Renal pelvis (tissue), 1 donor: ENCODE measurements at regions not wholly inside any gene's neighbourhood (a gene's known extent, or its start where the extent isn't known, plus 50 kb on each side); places are given as distances from the start of the nearest gene placed in this dataset.
"Not testable (repeated sequence)": the region's sequence is repeated elsewhere in the genome, so short reads cannot be mapped to it uniquely, and the experiment has no call there.

ENCODE experiments used
- DNase-seq: peaks from one replicate; pipeline ENCODE4 v3.0.0-alpha.2; 2013

DNA sequence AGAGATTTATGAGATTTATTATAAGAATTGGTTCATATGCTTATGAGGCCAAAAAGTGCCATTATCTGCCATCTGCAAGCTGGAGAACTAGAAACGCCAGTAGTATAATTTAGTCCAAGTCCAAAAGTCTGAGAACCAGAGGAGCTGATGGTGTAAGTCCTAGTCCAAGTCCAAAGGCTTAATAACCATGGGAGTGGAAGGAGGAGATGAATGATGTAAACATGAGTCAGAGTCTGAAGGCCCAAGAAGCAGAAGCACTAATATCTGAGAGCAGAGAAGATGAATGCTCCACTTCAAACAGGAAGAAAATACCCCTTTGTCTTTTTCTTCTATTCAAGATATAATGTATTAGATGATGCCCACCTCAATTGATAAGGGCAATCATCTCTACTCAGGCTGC, 185.7 kb downstream of the CGGBP1 start:
- DNase-seq = no peak

DNA sequence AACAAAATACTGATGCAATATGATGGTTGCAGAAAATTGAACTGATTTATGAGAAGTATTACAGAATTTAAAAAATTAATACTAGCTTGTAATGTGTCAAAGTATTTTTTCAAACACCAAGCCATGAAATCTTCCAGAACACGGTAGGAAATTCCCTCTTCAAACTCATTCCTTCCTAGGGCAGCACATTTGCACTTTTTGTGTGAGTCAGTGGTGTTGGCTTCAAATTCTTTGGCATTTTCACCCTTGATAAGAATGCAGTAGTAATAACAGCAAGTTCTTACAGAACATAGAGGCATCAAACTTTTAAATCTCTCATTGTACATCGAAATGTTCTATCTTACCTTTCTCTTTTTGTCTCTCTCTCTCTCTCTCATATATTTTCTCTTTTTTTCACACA, 191.8 kb downstream of the CGGBP1 start:
- DNase-seq = no peak

DNA sequence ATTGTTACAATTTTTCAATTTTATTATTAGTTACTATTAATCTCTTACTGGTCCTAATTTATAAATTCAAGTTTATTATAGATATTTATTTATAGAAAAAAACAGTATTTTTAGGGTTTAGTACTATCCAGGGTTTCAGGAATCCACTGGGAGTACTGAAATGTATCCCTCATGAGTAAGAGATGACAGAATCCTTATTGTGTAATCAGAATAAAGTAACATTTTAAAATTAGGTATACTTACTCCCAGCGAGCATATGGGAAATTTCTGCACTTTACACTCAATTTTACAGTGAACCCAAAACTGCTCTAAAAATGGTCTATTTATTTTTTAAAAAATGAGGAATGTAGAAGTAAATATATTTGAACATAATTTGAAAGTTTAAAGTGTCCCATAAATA, 202.7 kb downstream of the CGGBP1 start:
- no peak for DNase-seq

DNA sequence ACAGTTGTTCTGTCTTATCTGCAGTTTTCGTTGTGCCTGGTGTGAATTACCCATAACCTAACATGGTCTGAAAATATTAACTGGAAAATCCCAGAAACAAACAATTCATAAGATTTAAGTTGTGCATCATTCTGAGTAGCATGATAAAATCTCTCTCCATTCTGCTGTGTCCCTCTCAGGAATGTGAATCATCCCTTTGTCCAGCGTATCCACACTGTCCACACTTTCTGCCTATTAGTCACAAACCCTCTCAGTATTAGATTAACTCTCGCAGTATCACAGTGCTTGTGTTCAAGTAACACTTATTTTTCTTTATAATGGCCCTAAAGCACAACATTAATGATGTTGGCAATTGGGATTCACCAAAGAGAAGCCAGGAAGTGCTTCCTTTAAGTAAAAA, 203.2 kb downstream of the CGGBP1 start:
- DNase-seq = no peak

DNA sequence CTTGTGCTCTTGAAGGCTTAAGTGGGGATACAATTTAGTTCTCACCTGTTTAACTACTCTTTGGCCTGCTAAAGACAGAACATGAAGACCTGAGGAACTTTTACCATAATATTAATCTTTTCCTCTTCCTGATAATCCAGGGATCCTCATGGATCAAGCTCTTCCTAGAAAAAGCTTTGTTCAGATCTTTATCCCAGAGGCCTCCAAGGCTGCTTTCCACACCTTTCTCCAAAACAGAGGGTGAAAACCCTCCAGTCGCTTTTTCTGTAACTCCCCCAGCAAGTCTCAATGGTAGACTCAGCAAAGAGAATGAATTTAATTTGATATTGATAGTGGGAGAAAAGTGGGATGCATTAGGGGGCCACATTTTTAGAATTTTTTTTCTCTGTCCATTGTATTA, 203.6 kb downstream of the CGGBP1 start:
- no peak for DNase-seq

DNA sequence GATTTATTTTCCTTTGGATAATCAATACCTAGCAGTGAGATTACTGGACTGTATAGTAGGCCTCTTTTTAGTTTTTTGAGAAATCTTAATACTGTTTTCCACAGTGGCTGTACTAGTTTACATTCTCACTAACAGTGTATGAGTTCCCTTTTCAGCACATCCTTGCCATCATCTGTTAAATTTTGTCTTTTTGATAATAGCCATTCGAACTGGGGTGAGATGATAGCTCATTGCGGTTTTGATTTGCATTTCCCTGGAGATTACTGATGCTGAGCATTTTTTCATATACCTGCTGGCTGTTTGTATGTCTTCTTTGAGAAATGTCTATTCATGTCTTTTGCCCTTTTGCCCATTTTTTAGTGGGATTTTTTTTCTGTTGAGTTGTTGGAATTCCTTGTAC, 210.8 kb downstream of the CGGBP1 start:
- no peak for DNase-seq

DNA sequence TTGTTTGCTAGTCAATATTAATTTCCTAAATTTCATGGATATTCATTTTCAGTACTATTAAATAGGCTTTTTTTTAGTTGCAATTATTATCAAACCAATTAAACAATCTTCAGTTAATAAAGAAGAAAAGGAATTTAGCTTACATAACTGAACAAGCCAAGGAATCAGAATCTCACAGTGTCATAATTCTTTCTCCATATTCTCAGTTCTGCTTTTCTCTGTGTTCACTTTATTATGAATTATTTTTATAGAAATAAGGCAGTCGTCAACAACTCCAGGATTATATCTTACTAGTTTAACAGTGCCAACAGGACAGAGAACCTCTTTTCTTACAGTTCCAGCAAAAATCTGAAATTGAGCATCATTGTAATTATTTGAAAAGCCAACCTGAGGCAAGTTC, 221.7 kb downstream of the CGGBP1 start:
- no peak for DNase-seq

DNA sequence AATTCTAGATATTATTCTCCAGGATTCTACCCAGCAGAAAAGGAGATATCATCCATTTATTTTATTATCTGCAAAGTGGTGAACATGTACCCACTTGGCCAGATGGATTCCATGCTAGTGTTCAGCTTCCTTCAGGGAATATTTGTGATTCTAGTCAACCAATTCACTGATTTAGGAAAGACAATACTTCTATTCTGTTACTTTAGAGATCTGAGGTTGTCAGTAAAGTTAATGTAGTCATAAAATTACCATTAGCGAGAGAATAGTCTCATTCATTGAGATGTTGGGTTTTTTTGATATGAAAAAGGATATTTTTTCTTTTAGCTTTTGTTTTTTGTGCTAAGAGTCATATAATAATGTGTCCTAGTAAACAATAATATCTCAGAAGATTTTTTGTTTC, 222.8 kb downstream of the CGGBP1 start:
- DNase-seq = no peak

DNA sequence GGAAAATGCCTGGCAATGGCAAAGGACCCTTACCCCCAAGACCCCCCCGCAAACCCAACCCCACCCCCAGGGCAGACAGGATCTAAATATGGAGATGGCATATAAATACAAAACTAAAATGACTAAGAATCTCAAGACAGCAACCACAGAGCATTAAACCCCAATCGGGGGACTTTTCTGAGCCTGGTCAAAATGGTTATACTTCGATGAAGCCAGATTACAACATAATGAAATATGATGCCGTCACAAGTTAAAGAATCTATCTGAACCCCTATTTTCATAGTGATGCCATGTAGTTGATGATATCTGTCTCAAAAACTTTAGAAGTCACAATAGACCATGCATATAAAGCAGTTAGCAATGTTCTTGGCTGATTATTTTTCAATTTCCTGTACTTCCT, 223.6 kb downstream of the CGGBP1 start:
- DNase-seq = no peak

DNA sequence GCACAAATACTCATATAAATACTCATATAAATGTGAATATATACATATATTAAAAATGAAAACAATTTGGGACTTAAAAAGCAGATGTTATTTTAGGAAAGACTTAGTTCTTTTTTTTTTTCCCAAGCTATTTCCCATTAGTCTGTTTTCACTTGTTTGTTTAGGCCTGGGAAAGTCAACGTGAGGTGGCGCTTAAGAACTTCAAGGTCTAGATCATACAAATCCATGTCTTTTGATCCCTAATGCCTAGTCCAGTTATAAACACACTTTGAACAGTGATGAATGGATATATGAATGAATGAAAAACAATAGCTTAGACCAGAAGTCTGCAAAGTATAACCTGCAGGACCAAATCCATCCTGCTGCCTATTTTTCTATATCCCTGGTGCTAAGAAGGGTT, 224.5 kb downstream of the CGGBP1 start:
- DNase-seq = no peak

DNA sequence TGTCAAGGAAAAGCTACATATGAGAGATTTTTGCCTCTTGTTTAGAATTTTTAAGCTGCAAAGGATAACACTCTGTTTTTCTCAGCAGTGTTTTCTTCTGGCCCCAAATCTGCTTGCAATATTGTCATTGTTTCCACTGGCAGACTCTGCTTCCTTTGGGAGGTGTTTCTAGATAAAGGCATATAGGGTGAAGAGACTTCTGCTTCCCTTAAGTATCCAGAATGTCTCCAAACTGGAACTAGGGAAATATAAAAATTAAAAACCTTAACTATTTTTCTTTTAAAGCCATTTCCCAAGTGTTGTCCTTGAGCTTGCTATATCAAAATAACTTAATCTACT, 225.8 kb downstream of the CGGBP1 start:
- no peak for DNase-seq

DNA sequence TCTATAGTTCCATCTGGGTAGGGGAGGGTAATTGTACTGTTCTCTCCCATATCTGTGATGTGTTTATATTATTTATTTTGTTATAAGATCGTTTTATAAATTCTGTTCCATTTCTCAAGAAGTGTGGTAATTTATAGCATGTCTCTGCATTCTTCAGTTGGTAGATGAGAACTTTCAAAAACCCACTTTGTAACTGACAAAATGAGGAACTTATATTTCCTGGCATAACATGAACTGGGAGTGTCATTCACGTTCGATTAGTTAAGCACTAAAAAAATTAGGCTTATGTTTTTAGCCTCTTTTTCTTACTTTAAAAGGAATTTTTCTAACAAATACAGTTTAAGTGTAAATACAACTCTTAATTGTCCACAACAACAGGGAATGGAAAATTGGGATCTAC, 230.8 kb downstream of the CGGBP1 start:
- no peak for DNase-seq

DNA sequence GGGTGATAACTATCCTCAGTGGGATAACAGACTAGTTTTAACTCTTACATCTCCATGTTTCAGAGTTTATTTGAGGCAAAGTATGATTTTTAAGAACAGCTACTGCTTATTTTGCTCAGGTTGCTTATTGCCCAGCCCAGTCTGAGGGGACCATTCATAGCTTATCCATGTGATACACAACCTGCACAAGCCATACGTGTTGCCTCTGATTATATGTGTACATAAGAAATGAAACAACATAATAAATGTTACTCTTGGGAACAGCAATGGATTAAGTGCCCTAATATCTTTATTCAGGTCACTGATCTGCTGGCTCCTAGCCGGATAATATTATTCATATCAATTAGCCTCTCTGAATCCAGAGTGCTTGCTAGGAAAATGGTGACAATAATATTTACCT, 236.2 kb downstream of the CGGBP1 start:
- DNase-seq = no peak

DNA sequence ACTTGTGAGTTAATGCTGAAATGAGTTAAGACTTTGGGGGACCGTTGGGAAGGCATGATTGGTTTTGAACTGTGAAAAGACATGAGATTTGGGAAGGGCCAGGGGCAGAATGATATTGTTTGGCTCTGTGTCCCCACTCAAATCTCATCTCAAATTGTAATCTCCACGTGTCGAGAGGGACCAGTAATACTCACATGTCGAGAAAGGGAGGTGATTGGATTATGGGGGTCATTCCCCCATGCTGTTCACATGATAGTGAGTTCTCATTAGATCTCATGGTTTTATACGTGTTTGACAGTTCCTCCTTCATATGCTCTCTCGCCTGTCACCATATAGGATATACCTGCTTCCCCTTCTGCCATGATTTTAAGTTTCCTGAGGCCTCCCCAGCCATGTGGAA, 245.3 kb downstream of the CGGBP1 start:
- DNase-seq = not testable (repeated sequence)

DNA sequence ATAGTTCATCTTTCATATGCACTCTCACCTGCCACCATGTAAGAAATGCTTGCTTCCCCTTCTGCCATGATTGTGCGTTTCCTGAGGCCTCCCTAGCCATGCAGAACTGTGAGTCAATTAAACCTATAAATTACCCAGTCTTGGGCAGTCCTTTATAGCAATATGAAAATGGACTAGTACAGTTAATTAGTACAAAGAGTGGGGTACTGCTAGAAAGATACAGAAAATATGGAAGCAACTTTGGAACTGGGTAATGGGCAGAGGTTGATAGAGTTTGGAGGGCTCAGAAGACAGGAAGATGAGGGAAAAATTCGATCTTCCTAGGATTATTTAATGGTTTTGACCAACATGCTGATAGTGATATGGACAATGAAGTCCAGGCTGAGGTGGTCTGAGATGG, 246.9 kb downstream of the CGGBP1 start:
- DNase-seq = no peak

DNA sequence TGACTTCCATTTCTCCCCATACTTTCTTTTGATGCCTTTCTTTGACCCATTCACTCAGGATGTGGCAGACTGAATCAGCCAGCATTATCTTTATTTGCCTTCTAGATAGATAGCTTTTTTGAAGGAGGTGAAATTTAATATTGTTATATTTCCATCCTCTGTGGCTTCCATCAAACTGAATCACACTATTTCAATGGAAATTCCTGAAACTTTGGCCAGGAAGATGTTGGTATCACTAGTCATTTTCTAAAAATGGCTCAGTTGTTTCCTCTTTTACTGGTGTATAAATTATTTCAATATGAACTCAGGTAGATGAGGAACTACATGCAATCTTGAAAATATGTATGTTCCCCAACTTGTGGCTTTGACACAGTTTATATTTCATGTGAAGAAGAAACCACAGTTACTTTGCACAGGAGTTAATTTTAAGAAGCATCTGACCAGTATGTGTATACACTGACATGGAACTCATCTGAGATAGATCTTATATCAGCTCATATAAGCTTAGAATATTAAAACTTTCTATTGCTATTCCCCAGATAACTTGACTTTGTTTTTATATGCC, 248.3 kb downstream of the CGGBP1 start:
- DNase-seq = no peak

DNA sequence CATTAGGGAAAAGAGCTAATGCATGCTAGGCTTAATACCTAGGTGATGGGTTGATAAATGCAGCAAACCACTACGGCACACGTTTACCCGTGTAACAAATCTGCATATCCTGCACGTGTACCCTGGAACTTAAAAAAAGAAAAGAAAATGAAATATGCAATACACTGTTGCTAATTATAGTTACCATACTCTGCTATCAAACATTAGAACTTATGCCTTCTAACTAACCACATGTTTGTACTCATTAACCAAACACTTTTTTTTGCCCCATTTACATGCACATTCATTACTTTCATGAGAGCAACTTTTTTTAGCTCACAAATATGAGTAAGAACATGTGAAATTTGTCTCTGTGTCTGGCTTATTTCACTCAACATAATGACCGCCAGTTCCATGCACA, 253.1 kb downstream of the CGGBP1 start:
- no peak for DNase-seq

DNA sequence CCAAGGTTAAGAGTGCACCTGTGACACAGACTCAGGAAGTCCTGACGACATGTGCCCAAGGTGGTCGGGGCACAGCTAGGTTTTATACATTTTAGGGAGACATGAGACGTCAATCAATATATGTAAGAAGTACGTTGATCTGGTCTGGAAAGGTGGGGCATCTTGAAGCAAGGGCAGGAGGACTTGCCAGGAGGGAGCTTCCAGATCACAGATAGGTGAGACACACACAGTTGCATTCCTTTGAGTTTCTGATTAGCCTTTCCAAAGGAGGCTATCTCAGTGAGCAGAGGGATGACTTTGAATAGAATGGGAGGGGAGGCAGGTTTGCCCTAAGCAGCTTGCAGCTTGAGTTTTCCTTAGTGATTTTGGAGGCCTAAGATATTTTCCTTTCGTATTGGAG, 257.4 kb downstream of the CGGBP1 start:
- no peak for DNase-seq

DNA sequence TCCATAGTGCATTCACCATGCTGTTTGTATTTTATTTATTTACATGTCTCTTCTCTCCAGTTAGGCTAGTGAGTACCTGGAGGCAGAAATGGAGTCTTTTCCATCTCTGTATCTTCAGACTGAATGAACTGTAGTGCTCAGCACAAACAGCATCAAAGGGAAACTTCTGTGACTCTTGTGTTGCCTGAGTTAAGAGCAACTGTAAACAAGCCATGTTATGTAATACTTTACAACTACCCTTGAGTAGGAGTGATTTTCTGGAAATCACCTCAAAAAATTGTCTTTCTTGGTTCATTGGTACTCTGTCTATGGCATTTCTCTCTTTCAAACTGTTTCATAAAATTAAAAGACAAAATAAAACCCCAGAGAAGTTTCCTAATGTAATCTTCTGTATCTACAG, 258.3 kb downstream of the CGGBP1 start:
- DNase-seq = no peak

DNA sequence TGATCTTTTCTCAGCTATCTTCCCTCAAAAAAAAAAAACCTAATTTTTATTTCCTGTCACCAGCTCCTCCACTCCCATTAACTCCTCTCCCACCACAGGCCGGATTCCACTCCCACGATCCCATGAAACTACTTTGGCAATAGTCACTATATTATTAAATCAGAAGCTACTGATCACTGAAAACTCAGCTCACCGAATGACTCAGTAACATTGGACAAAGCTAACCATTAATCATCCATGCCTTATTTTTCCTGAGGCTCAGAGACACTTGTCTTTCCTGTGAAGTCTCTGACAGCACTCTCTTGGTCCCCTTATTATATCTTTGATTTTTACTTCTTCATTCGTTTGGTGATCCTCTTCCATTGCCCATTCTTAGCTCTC, 260.2 kb downstream of the CGGBP1 start:
- no peak for DNase-seq

DNA sequence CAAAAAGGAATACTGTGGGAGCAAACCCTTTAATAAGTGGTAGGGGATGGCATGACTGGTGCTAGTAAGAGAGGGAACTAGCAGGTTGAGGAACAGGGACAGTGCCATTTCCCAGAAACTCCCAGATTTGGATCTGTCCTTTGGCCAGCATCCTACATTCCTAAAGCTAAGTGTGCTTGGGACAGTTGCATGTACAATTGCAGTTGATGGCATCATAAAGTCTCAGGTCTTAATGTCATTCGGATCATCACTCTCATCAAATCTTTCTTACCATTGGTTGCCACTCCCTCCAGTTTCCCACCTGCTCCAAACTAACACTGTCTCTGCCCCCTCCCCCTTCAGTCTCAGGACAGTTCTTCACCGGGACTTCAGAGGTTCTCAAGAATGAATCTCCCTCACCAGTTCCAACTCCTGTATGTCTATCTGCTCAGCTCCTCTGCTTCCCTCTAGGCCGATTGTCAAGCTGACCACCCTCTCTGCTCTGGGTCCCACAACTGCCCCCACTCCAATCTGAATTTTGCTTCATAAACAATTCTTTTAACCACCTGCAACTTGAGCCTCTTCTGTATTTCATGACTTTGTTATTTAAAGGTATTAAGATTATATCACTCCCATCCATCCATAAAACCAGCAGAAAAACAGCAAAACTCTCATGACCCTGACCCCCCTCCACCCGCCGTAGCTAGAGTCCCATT, 260.8 kb downstream of the CGGBP1 start:
- DNase-seq = no peak

DNA sequence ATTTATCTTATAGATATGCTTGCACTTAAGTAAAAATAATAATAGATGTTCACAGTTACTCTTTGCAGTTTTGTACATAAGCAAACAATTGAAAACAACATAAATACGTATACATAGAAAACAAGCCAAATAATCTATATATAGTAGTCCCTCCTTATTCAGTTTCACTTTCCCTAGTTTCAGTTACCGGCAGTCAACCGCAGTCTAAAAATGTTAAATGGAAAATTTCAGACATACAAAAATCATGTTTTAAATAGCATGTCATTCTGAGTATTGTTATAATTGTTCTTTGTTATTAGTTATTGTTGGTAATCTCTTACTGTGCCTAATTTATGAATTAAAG, 262.0 kb downstream of the CGGBP1 start:
- DNase-seq = no peak

DNA sequence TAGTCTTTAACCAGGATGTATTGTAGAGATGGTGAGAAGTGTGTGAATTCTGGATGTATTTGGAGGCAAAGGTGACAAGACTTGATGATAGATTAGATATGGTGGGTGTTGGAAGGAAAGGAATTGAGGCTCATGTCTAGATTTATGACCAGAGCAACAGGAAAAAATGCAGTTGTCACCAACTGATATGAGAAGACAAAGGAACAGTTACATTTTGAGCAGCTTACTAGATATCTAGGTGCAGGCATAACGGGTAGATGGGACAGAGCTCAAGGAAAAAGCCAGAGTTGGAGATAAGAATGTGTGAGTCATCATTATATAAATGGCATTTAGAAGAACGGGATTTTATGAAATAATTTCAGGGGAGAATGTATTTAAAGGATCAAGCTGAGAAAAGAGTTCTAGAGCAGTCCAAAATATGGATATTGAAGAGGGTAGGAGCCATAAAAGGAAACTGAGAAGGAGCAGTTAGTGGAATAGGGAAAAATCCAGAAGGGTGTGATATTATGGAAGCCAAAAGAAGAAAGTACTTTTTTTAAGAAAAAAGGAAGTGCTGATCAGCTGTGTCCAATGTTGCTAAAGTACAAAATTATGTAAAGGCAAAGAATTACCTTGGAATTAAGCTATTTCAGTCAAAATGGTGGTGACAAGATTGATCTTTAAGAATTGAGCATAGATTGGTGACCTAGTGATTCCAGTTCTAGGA, 262.5 kb downstream of the CGGBP1 start:
- DNase-seq = no peak

DNA sequence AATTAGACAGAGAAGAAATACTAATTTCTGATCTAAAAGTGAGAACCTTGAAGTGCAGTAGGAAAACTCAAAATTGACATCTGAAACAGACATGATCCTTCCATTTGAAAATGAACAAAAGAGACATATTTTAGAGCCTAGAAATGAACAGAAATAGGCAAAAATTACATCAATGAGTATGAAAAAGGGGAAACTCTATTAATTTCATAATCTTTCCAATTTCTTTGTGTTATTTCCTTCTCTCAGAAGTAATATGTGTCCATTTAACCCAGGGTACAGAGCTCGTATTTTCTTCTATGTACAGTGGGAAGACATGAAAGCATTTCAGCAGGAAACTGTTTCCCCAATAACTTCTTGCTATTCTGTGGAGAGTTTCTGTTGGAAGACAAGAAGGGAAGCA, 263.1 kb downstream of the CGGBP1 start:
- no peak for DNase-seq
